ENCODE measurements at regions not wholly inside any gene's neighbourhood (a gene's known extent, or its start where the extent isn't known, plus 50 kb on each side); places are given as distances from the start of the nearest gene placed in this dataset.

DNA sequence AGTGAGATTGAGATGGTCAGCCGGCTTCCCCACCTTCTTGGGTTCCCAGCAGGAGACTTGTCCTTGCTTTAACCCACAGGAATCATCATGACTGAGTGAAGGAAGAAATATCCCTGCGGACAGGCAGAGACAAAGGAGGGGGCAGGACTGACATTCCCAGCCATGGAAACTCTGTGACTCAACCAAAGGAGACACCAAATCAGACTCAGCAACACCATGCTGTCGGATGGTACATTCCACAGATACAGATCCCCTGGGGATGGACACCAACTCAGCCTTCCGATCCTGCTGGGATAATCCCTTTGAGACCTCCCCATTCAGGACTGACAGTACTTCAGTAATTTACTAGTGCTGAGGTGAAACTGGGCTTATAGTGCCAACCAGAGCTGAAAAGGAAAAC lies 518.3 kb downstream of the XIRP2 start:
- H3K4me3 ChIP-seq: no peak overlapping the region
- no peak for DNase-seq (ENCODE audit: low spot score)
- H3K27ac ChIP-seq: no peak overlapping the region
- TF ChIP-seq, protein P1, sequence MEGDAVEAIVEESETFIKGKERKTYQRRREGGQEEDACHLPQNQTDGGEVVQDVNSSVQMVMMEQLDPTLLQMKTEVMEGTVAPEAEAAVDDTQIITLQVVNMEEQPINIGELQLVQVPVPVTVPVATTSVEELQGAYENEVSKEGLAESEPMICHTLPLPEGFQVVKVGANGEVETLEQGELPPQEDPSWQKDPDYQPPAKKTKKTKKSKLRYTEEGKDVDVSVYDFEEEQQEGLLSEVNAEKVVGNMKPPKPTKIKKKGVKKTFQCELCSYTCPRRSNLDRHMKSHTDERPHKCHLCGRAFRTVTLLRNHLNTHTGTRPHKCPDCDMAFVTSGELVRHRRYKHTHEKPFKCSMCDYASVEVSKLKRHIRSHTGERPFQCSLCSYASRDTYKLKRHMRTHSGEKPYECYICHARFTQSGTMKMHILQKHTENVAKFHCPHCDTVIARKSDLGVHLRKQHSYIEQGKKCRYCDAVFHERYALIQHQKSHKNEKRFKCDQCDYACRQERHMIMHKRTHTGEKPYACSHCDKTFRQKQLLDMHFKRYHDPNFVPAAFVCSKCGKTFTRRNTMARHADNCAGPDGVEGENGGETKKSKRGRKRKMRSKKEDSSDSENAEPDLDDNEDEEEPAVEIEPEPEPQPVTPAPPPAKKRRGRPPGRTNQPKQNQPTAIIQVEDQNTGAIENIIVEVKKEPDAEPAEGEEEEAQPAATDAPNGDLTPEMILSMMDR (IDR thresholded peaks at IDR 0.05): no peak
- TF ChIP-seq POLR2A (IDR thresholded peaks at IDR 0.05): no peak
- TF ChIP-seq POLR2AphosphoS5 (IDR thresholded peaks at IDR 0.05): no peak
- H3K36me3 ChIP-seq: no peaks in the 10 kb centered on the region
- no peaks in the 10 kb centered on the region for H3K9me3 ChIP-seq
- 52% methylated on average over 4 of the region's 4 CpGs for WGBS
- H3K27me3 ChIP-seq (replicated peaks; ENCODE audit: insufficient read depth): no peaks in the 10 kb centered on the region
- H3K4me1 ChIP-seq (replicated peaks): no peaks in the 10 kb centered on the region
- intact Hi-C loops (cut with DNase I): no loop called here

DNA sequence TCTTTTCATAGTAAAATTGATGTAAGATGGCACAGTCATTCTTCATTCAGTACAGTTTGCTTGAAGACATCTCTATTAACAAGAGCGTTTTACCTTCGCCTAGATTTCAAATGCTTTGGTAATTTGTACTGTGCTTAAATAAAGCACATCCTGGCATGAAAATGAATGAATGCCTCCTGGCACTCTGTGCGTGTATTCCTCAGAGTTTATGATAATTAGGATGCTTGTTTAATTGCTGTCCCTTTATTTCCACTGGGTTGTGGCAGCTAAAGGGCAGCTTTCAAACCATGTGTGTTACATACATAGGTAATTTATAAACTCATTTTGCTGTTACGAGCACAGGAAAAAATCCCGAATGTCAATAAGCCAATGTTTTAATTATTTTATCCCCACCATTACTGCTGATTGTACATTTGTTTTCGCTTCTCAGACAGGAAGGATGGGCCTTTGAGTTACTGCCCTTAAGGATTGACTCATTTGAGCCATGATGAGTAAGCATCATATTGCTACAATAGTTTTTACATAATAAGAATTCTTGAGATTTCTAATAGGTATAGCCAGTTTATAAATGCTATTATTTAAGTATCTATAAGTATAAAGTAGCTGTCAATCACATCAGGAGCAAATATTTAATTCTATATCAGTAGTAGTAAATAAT lies 516.5 kb downstream of the XIRP2 start:
- WGBS: 92% methylated on average over 6 of the region's 6 CpGs
- Histone ChIP-seq H3K9me3 (no peaks in the 10 kb centered on the region), H3K27ac (no peak overlapping the region), H3K4me1 (replicated peaks) (no peaks in the 10 kb centered on the region), H3K4me3 (no peak overlapping the region), H3K27me3 (replicated peaks; ENCODE audit: insufficient read depth) (no peaks in the 10 kb centered on the region), H3K36me3 (no peaks in the 10 kb centered on the region)
- DNase-seq (ENCODE audit: low spot score): no peak
- intact Hi-C loops (cut with DNase I): no loop called here
- TF ChIP-seq, protein P1 (IDR thresholded peaks at IDR 0.05): no peak

DNA sequence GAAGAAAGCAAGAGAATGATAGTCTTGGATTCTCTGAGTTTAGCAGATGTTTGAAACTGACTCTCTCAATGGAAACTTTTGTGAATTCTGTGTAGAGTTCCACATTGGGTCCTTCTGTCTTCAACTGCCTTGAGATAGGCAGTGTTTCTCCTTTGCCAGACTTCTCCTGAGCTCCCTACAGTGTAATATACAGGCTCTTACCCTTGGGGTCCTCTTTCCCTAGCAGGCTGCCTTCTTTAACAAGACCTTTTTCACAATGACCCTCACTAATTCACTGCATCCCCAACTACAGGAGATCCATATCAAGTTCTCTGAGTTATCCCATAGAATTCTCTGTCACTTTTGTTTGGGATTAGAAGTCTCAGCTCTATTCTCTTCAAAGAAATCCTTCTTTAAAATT lies 513.0 kb downstream of the XIRP2 start:
- Histone ChIP-seq H3K4me1 (replicated peaks) (no peaks in the 10 kb centered on the region), H3K27me3 (replicated peaks; ENCODE audit: insufficient read depth) (no peaks in the 10 kb centered on the region), H3K36me3 (no peaks in the 10 kb centered on the region), H3K4me3 (no peak overlapping the region), H3K9me3 (no peaks in the 10 kb centered on the region), H3K27ac (no peak overlapping the region)
- intact Hi-C loops (cut with DNase I): no loop called here
- DNase-seq (ENCODE audit: low spot score): no peak
- TF ChIP-seq, protein P1 (IDR thresholded peaks at IDR 0.05): no peak
- TF ChIP-seq POLR2A (IDR thresholded peaks at IDR 0.05) (no peak), POLR2AphosphoS5 (IDR thresholded peaks at IDR 0.05) (no peak)

DNA sequence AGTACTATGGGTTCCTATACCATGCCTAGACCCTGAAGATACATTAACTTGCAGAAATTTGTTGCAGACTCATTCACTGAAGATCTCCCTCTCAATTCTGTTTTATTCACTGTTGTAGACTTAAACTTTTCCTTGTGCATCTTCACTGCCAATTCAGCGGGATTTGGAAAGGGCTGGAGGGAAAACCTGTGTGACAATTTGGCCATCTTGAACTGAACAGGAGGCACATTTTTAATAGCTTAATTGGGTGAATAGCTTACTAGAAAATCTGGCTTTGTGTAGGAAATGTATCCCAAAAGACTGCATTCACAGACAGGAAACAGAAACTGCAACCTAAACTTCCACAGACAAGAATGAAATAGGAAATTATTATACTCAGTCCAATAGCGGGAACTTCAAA lies 512.3 kb downstream of the XIRP2 start:
- Histone ChIP-seq H3K27ac (no peak overlapping the region), H3K4me1 (replicated peaks) (no peaks in the 10 kb centered on the region), H3K9me3 (no peaks in the 10 kb centered on the region), H3K36me3 (no peaks in the 10 kb centered on the region), H3K4me3 (no peak overlapping the region), H3K27me3 (replicated peaks; ENCODE audit: insufficient read depth) (no peaks in the 10 kb centered on the region)
- DNase-seq (ENCODE audit: low spot score): no peak
- intact Hi-C loops (cut with DNase I): no loop called here
- TF ChIP-seq POLR2AphosphoS5 (IDR thresholded peaks at IDR 0.05) (no peak), POLR2A (IDR thresholded peaks at IDR 0.05) (no peak)
- TF ChIP-seq, protein P1 (IDR thresholded peaks at IDR 0.05): no peak
- WGBS: 91% methylated on average over 2 of the region's 2 CpGs

DNA sequence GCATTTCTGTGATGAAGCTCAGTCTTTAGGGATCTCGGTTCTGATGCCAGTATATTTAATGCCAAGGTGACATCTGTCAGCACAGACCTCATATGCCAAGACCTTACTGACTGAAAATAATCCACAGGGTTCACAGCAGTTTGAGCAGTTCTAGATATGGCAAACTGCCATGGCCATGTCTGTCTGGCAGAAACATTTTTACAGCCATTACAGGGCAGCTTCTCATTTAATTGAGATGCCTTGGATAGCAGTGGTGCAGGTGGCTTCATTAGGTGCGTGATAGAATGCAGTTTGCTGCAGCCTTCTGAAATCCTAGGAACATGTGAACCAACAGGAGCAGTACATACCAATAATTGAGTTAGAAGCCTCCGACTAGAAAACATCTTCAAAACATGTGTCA lies 510.6 kb downstream of the XIRP2 start:
- no peak for TF ChIP-seq POLR2A (IDR thresholded peaks at IDR 0.05)
- TF ChIP-seq, protein P1 (IDR thresholded peaks at IDR 0.05): no peak
- no peak for TF ChIP-seq POLR2AphosphoS5 (IDR thresholded peaks at IDR 0.05)
- H3K27ac ChIP-seq: no peak overlapping the region
- H3K27me3 ChIP-seq (replicated peaks; ENCODE audit: insufficient read depth): no peaks in the 10 kb centered on the region
- H3K4me1 ChIP-seq (replicated peaks): no peaks in the 10 kb centered on the region
- intact Hi-C loops (cut with DNase I): no loop called here
- H3K9me3 ChIP-seq: no peaks in the 10 kb centered on the region
- DNase-seq (ENCODE audit: low spot score): no peak
- H3K4me3 ChIP-seq: no peak overlapping the region
- 86% methylated on average over 3 of the region's 3 CpGs for WGBS
- no peaks in the 10 kb centered on the region for H3K36me3 ChIP-seq
